ENCODE measurements at regions not wholly inside any gene's neighbourhood (a gene's known extent, or its start where the extent isn't known, plus 50 kb on each side); places are given as distances from the start of the nearest gene placed in this dataset.

GRCh38 chr3:117447419-117447818 lies 737.8 kb downstream of the TUSC7 start:
- no peak overlapping the region for H3K4me2 ChIP-seq (ENCODE audit: insufficient read depth, low read length)
- H3K79me2 ChIP-seq (ENCODE audit: insufficient read depth, low read length): no peaks in the 10 kb centered on the region
- H3K27me3 ChIP-seq (ENCODE audit: insufficient read depth, low read length, poor library complexity): no peaks in the 10 kb centered on the region
- no peak overlapping the region for H3K4me3 ChIP-seq (ENCODE audit: low read depth in 1 of 2, low read length in 2 of 2)
- H4K20me1 ChIP-seq (ENCODE audit: insufficient read depth, low read length): no peaks in the 10 kb centered on the region
- H2AFZ ChIP-seq (ENCODE audit: low read depth, low read length): no peak overlapping the region
- H3K9me3 ChIP-seq (ENCODE audit: insufficient read depth, low read length, severe bottlenecking): no peaks in the 10 kb centered on the region
- H3K9ac ChIP-seq (ENCODE audit: low read depth, low read length): no peak overlapping the region
- TF ChIP-seq CTCF (IDR thresholded peaks at IDR 0.05; ENCODE audit: borderline replicate concordance, extremely low read depth, low read length, poor library complexity, severe bottlenecking) (no peak), EZH2 (IDR thresholded peaks at IDR 0.05; ENCODE audit: borderline replicate concordance, low read depth, low read length, severe bottlenecking) (no peak)
- no peaks in the 10 kb centered on the region for H3K36me3 ChIP-seq (ENCODE audit: insufficient read depth, low read length)
- H3K4me1 ChIP-seq (ENCODE audit: insufficient read depth, low read length): no peaks in the 10 kb centered on the region
- ATAC-seq (ENCODE audit: insufficient read depth, low read depth) (no peak), DNase-seq (no peak)
- H3K27ac ChIP-seq (ENCODE audit: low read length): no peak overlapping the region

- no peak for TF ChIP-seq EZH2 (IDR thresholded peaks at IDR 0.05; ENCODE audit: borderline replicate concordance, low read depth, low read length, severe bottlenecking)
- no peak for TF ChIP-seq CTCF (IDR thresholded peaks at IDR 0.05; ENCODE audit: borderline replicate concordance, extremely low read depth, low read length, poor library complexity, severe bottlenecking)
- DNase-seq (no peak), ATAC-seq (ENCODE audit: insufficient read depth, low read depth) (no peak)
- H2AFZ ChIP-seq (ENCODE audit: low read depth, low read length): no peak overlapping the region
- no peaks in the 10 kb centered on the region for H3K36me3 ChIP-seq (ENCODE audit: insufficient read depth, low read length)
- no peak overlapping the region for H3K27ac ChIP-seq (ENCODE audit: low read length)
- H3K27me3 ChIP-seq (ENCODE audit: insufficient read depth, low read length, poor library complexity): no peaks in the 10 kb centered on the region
- no peaks in the 10 kb centered on the region for H4K20me1 ChIP-seq (ENCODE audit: insufficient read depth, low read length)
- no peaks in the 10 kb centered on the region for H3K4me1 ChIP-seq (ENCODE audit: insufficient read depth, low read length)
- no peak overlapping the region for H3K4me3 ChIP-seq (ENCODE audit: low read depth in 1 of 2, low read length in 2 of 2)
- H3K4me2 ChIP-seq (ENCODE audit: insufficient read depth, low read length): no peak overlapping the region
- no peak overlapping the region for H3K9ac ChIP-seq (ENCODE audit: low read depth, low read length)
- no peaks in the 10 kb centered on the region for H3K79me2 ChIP-seq (ENCODE audit: insufficient read depth, low read length)
- no peaks in the 10 kb centered on the region for H3K9me3 ChIP-seq (ENCODE audit: insufficient read depth, low read length, severe bottlenecking)
These were observed 740.4 kb downstream of the TUSC7 start for GRCh38 chr3:117450026-117450425.

DNA sequence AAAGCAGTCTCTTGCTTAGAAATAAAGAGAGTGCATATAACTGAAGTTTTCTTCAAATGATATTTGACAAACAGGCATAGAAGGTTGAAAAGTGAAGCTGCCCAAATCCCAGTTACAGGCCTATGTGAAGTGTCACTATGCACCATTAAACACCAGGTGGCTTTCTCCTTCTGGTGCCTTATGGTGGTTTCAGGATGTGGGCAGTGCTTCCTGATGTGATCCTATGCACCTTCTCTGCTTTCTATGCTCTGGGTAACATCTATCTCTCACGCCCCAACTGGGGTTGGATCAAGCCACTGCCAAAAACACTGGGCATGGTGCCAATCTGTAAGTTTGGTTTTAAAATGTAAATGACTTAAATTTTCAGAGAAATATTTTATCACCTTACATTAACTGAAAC lies 744.7 kb downstream of the TUSC7 start:
- peak; percentile 78 for ATAC-seq (ENCODE audit: insufficient read depth, low read depth)

More for the DNA sequence above, 744.7 kb downstream of the TUSC7 start:
- no peaks in the 10 kb centered on the region for H3K79me2 ChIP-seq (ENCODE audit: insufficient read depth, low read length)
- TF ChIP-seq EZH2 (IDR thresholded peaks at IDR 0.05; ENCODE audit: borderline replicate concordance, low read depth, low read length, severe bottlenecking): no peak
- no peak for TF ChIP-seq CTCF (IDR thresholded peaks at IDR 0.05; ENCODE audit: borderline replicate concordance, extremely low read depth, low read length, poor library complexity, severe bottlenecking)
- no peaks in the 10 kb centered on the region for H3K27me3 ChIP-seq (ENCODE audit: insufficient read depth, low read length, poor library complexity)
- H3K36me3 ChIP-seq (ENCODE audit: insufficient read depth, low read length): no peaks in the 10 kb centered on the region
- H3K4me1 ChIP-seq (ENCODE audit: insufficient read depth, low read length): no peaks in the 10 kb centered on the region
- no peaks in the 10 kb centered on the region for H3K9me3 ChIP-seq (ENCODE audit: insufficient read depth, low read length, severe bottlenecking)
- H3K4me2 ChIP-seq (ENCODE audit: insufficient read depth, low read length): no peak overlapping the region
- no peak overlapping the region for H3K9ac ChIP-seq (ENCODE audit: low read depth, low read length)
- no peak overlapping the region for H3K27ac ChIP-seq (ENCODE audit: low read length)
- no peaks in the 10 kb centered on the region for H4K20me1 ChIP-seq (ENCODE audit: insufficient read depth, low read length)
- no peak overlapping the region for H2AFZ ChIP-seq (ENCODE audit: low read depth, low read length)
- no peak overlapping the region for H3K4me3 ChIP-seq (ENCODE audit: low read depth in 1 of 2, low read length in 2 of 2)
- peak; percentile 19 for DNase-seq
